GM19239 (cell line): ENCODE measurements at regions not wholly inside any gene's neighbourhood (a gene's known extent, or its start where the extent isn't known, plus 50 kb on each side); places are given as distances from the start of the nearest gene placed in this dataset.

Experiments used
- DNase-seq: peaks from one replicate; pipeline ENCODE4 v3.0.0; 2011; ENCODE audit warnings: low spot score; ENCODE audit not compliant: insufficient read length
- FAIRE-seq: peaks from 2 replicates; lab custom pipeline; 2011; peaks lifted over from hg19 to GRCh38; lab: Jason Lieb, UNC

DNA sequence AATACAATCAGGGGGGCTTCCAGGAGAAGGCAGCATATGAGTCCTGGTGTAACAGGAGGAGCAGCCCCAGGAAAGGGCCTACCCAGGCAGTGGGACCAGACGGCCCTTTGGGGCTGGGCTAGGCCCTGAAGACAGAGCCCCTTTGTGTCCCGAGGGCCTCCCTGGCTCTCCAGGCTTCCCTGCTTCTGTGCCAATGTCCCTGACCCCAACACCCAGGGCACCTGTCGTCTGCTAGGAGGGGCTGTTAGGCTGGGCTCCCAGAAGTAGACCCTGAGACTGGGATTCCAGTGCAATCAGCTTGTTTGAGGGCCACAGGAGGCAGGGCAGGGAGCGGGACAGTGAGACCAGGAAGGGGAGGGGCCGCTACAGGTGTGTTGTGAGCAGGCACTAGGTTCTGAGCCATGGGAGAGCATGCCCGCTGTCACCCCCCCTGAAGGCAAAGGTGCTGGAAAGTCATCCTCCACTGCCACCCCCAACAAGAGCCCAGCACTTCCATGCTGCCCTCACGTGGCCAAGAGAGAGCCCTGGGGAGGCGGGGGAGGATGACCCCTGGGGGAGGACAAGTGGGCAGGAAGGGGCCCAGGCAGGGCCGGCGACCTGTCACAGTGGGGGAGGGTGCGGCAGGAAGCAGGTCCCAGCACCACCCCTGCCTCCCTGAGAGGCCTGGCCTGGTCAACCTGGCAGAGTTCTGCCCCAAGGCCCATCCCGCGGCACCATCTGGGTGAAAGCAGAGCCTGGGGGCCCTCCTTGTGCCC, 64.8 kb downstream of the ADRA2C start:
- DNase-seq, result no peak

DNA sequence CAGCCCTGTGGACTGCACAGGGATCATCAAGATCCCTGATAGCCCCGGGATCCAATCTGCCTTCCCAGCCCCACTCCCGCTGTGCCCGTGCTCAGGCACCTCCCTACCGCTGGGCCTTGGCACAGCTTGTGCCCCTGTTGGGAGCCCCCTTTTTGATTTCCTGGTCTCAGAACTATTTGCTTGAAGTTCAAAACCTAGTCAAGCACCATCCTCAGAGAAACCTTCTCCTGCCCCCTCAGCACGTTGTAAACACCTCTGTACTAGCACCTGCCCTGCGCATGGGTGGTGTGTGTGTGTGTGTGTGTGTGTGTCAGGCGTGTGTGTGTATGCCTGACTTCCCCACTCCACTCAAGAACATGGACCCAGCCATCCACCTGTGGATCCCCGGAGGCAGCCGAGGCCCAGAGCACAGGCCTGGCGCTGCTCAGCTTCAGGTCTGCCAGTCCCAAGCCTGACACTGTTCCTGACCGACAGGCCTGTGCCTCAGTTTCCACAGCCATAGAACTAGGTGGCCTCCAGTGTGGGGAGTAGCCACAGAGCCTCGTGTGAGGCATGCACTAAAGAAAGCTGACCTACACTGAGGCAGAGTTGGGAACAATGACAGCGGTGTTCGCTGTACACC, 65.5 kb downstream of the ADRA2C start:
- no peak for DNase-seq
- FAIRE-seq, result no peak

More for the DNA sequence above, 64.8 kb downstream of the ADRA2C start:
- FAIRE-seq, result no peak

DNA sequence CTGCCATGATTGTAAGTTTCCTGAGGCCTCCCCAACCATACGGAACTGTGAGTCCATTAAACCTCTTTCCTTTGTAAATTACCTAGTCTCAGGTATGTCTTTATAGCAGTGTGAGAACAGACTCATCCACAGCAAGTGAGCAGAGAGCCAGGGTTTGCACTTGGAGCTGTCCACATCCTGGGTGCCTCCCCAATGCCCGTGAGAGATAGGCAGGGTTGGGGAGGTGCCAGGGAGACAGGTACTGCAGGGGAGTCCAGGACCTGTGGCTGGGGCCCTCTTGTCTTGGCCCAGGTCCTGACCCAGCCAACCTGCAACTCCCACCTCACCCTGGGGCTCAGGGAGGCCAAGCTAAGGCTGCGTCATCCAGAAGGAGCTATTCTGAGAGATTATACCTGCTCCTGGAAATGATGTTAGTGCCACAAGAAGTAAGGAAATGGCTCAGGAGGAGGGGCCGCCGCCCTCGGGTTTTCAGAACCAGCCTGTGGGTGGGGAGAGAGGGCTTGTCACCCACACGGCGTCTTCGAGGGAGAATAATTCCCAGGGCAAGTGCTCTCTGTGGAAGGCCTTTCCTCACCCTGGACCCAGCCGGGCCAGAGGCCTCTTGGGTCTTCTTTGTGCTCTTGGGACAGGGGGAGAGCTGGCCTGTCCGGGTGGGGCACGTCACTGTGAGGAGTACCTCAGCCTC, 66.5 kb downstream of the ADRA2C start:
- no peak for DNase-seq
- no peak for FAIRE-seq

DNA sequence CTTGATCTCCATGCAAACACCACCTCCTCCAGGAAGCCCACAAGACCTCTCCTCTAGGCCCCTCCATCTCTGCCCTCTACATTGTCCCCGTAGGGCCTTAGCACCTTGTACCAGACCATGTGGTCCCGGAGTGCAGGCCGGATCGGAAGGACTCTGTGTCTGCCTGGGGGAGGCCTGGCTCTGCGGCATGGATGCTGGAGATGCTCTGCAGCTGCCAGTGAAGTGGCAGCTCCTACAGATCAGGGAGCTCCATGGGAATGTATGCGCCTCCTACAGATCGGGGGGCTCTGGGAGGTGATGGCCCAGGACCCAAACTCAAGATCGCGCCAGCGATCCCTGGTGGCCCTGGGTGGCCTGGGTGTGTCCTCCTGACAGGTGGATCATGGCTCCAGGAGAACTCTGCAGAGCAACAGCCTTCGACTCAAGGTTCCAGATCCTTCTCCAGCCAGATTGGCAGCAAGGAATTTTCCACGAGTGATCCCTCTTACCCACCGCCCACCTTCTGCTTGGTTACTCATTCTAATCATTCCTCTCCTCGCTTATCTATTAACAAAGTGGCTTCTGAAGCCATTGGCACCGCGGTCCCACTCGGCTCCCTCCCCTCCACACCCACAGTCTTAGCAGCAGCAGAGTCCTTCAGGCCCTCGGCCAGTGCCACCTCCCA, 67.3 kb downstream of the ADRA2C start:
- FAIRE-seq (no peak), DNase-seq (no peak)

GRCh38 chr4:3834186-3834662, 68.0 kb downstream of the ADRA2C start:
- no peak for DNase-seq
- no peak for FAIRE-seq

DNA sequence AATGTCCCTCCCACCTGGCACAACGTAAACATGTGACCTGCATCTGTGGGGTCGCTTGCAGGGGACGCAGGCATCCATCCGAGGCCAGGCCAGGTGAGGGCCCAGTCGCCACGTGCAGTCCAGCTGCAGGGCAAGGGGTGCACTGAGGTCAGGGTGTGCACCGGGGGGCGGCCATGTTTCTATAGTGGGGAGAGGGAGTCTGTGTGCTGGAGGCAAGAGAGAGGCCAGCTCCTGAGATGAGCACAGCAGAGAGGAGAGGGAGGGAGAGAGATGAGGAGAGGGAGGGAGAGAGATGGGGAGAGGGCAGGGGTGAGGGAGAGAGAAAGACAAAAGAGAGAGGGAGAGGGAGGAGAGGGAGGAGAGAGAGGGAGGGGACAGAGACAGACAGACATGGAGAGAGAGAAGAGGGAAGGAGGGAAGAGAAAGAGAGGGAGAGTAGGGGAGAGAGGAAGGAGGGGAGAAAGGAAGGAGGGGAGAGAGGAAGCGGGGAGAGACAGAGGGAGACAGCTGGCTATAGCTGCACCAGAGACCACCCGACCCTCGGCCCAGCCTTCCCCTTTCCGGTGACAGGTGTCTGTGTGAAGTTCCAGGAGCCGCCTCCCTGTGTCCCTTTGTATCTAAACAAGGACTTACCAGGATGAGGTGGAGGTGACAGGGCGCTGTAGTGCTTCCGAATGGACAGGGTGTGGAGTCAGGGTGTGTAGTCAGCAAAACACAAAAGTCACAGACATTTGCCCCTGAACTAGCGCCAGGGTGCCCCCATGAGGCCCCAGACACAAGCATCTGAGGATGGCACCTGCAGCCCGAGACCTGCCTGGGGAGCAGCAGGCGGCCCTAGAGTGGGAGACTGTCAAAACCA, 68.7 kb downstream of the ADRA2C start:
- FAIRE-seq (no peak), DNase-seq (no peak)

DNA sequence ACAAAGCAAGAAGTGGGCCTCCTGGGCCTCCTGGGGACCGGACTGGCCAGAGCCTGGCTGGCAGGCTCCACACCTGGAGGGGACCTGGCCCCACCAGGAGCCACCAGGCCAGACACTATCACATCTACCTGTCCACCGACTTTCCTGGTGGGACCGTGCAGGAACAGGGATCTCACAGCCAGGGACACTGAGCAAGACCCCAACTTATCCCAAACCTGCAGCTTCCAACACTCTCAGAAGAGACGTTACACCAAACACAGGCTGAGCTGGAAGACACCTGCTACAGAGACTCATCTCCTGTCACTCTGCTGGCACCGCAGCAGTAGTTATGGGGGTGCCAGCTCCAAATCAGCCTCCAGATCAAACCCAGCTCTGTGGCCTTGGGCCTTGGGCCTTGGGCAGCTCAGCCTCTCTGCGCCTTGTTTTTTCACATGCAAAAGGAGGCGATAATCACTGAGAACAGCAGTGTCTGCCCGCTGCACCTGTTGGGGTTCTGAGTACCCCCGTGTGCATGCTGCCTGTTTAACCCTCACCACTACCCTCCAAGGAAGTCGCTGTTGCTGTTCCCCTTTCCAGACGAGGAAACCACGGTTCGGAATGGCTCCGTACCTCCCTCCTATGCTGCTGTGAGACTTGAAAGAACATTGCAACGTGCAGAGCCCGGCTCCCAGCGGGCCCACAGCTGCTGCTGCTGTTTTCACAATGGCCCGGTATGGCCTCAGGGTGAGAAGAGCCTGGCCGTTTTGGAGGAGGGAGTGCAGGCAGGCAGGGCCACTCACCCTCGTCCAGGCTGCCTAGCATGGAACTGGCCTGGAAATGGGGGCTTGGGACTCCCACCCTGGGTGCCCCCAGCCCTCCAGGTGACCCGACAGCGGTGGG, 69.6 kb downstream of the ADRA2C start:
- no peak for DNase-seq

DNA sequence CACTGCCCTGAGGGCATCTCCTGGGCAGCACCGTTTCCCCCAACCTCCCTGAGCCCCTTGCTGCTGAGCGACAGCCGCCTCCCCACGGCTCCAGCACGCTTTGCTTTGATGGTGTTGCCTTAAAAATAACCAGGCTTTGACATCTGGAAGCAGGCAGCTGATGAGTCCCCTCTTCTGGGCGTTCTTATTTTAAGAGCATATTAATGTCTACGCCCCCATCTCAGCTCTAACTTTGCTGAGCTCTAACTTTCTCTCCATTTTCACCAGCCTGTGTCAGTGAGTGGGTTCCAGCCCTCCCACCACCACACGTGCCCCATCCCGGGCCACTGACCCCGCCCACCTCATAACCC, 70.2 kb downstream of the ADRA2C start:
- DNase-seq (no peak), FAIRE-seq (no peak)

More for the DNA sequence above, 69.6 kb downstream of the ADRA2C start:
- FAIRE-seq, result no peak

DNA sequence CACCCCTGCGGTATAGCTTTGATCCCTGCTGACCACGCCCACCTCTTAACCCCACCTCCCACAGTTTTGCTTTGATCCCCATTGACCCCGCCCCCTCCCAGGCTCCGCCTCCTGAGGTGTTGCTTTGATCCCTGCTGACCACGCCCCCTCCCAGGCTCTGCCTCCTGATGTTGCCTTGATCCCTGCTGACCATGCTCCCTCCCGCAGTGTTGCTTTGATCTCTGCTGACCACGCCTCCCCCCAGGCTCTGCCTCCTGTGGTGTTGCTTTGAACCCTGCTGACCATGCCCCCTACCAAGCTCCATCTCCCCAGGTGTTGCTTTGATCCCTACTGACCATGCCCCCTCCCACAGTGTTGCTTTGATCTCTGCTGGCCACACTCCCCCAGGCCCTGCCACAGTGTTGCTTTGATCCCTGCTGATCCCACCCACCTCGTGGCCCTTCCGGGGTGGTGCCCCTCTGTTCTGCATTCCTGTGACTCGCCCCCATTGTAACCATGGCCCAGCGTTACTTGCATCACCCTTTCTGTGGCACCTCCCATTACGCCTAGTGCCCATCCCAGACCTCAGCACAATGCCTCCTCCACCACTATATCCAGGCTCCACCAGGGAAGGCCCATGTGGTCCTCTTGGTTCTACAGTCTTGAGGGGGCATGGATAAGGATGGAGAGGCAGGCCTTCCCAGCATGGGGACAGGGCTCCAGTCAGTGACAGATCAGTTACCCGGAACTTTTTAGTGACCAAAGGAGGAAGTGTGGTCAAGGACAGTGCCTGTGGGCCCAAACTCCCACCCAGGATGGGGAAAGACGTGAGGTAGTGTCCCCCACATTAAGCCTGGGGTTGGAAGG, 70.8 kb downstream of the ADRA2C start:
- DNase-seq, result no peak
- FAIRE-seq, result no peak

DNA sequence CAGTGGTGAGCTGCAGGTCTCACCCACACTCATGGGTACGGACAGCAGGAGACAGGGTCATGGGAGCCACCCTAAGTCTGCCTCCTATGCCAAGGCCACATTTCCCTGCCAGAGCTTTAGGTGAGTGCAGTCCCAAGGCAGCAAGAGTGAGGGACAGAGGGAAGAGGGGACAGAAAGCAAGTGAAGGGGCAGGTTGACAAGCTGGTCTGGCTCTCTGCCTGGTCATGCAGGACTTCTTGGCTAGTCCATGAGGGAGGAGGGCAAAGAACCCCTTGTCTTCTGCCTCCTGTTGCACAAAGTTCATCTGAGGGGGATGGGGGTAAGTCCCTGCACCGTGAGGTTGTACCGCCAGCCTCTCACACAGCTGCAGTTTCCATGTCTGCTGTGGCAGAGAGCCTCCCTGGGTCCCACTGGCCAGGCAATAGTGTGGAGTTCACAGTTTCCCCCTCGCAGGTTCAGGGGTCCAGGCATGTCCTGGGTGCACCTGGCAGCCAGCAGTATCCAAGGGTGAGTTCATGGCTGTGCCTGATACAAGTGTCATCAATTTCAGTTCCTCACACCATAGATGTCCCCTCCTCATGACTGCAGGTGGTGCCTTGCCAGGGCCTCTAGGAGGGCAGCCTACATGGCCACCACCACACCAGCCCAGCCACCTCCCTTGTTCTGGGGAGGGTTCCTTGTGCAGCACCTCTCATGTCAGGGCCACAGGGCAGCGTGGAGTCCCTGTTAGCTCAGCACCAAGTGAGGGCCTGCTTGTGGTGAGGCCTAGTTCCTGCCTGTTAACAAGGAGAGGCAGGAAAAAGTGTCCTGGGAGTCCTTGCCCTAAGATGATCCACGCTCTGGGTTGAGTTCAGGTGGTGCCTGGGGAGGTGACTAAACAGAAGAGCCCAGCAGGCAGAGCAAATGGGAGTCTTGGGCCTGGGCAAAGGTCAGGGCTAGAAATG, 72.5 kb downstream of the ADRA2C start:
- FAIRE-seq, result no peak
- DNase-seq, result no peak

DNA sequence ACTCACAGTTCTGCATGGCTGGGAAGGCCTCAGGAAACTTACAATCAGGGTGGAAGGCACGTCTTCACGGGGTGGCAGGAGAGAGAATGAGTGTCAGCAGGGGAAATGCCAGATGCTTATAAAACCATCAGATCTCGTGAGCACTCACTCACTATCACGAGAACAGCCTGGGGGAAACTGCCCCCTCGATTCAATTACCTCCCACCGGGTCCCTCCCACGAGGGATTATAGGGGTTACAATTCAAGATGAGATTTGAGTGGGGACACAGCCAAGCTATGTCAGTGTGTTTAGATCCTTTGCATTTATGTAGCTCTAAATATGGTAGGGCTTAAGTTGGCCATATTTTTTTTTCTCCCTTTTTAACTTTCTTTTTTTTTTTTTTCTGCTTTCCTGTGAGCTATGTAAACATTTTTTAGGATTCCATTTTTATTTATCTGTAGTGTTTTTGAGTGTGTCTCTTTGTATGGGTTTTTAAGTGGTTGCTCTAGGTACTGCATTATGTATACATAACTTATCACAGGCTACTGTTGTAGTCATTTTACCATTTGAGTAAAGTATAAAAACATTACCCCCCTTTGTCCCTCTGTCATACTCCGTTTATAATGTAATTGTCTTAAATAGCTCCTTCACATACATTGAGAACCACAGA, 79.0 kb downstream of the ADRA2C start:
- FAIRE-seq, result no peak
- no peak for DNase-seq

- DNase-seq (no peak), FAIRE-seq (no peak)
These were observed 79.7 kb downstream of the ADRA2C start for GRCh38 chr4:3845744-3846429.

- no peak for DNase-seq
- no peak for FAIRE-seq
These were observed 81.2 kb downstream of the ADRA2C start for GRCh38 chr4:3847211-3847940.

GRCh38 chr4:3848323-3848722, 82.1 kb downstream of the ADRA2C start:
- FAIRE-seq (no peak), DNase-seq (no peak)

DNA sequence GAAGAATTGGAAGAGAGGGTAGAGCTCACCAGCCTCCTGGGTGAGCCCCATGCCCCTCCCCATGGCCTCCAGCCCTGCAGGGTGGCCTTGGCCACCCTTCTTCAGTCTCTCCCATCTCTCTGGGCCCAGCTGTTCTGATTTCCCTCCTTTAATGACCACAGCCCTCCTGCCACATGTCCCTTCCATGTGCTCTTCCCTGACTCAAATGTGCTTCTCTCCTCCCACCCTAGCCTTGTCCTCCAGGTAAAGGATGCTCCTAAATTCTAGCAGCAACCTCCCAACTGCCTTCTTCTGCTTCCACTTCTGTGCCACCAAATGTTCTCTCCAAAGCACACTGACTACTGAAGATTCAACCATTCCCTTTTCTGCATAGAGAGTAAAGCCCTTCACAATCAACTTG, 83.0 kb downstream of the ADRA2C start:
- FAIRE-seq, result no peak
- DNase-seq, result no peak
